GM13976 (cell line): ENCODE measurements at regions not wholly inside any gene's neighbourhood (a gene's known extent, or its start where the extent isn't known, plus 50 kb on each side); places are given as distances from the start of the nearest gene placed in this dataset.

Experiments used
- DNase-seq: peaks from one replicate; pipeline ENCODE4 v3.0.0; 2012; ENCODE audit warnings: low spot score
- in situ Hi-C: fragments of 300-500 bp; cut with MboI; formaldehyde crosslinking; loops from one replicate; pipeline ENCODE4 v1.12.0; 2022; ENCODE audit warnings: low sequenced_read_pairs, mixed read lengths, inconsistent platforms; ENCODE audit not compliant: unreplicated experiment
- TF ChIP-seq, protein P1 (sequence below): IDR thresholded peaks from 2 replicates; pipeline ENCODE4 v1.5.1; 2012; ENCODE audit warnings: borderline replicate concordance, mild to moderate bottlenecking; ENCODE audit not compliant: insufficient read depth; ENCODE audit errors: extremely low read depth, missing control alignments, control extremely low read depth

GRCh38 chr13:110797230-110797877 lies 83.9 kb downstream of the ING1 start:
- in situ Hi-C loops: no loop called here
- no peak for DNase-seq
- TF ChIP-seq, protein P1, sequence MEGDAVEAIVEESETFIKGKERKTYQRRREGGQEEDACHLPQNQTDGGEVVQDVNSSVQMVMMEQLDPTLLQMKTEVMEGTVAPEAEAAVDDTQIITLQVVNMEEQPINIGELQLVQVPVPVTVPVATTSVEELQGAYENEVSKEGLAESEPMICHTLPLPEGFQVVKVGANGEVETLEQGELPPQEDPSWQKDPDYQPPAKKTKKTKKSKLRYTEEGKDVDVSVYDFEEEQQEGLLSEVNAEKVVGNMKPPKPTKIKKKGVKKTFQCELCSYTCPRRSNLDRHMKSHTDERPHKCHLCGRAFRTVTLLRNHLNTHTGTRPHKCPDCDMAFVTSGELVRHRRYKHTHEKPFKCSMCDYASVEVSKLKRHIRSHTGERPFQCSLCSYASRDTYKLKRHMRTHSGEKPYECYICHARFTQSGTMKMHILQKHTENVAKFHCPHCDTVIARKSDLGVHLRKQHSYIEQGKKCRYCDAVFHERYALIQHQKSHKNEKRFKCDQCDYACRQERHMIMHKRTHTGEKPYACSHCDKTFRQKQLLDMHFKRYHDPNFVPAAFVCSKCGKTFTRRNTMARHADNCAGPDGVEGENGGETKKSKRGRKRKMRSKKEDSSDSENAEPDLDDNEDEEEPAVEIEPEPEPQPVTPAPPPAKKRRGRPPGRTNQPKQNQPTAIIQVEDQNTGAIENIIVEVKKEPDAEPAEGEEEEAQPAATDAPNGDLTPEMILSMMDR: no peak

DNA sequence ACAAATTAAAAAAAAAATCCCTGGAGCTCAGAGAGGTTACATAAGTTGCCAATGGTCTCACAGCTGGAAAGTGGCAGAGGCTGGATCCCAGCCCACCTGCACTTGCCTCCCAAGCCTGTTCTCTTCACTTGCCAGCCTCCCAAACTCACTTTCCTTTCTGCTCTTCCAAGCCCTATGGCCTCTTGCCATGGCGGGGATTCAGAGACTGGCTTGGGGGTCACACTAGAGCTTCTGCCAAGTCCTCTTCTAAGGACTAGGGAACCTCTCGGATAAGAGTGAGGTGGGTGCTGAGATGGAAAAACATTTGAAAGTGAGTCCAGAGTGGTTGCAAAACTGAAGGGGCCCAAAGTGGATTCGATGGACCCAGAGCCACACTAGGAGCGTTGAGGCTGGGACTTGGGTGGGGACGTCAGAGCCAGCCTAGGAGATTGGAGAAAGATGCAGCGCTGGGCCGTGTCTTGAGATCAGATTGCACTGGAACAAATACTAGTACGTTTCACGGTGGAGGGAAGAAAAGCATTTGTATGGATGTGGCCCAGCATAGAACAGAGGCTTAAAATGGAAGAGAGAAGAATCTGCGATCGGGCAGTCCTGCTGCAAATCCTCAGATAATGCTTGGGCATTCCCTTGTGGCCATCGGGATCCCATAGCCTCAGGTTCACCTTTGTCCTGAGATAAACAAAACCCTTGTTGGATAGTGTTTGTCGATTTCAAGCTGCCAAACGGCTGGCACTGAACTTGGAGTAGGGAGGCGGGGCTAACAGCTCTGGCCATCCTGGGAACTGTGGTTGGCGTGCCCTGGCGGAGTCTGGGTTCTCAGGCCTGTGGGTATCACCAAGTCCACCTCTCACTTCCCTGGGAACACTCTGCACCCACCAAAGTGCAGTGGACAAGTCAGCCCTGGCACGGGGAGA lies 84.8 kb downstream of the ING1 start:
- DNase-seq: no peak
- in situ Hi-C loops: no loop called here
- TF ChIP-seq, protein P1: no peak

- in situ Hi-C loops: loop anchor here (25.0 kb wide), 2 partner anchors 212 to 337 kb away; no protein-coding TSS in a partner anchor
- TF ChIP-seq, protein P1: no peak
Observed at GRCh38 chr13:110799246-110800236, 86.0 kb downstream of the ING1 start.

GRCh38 chr13:110801044-110801443 lies 87.5 kb downstream of the ING1 start:
- TF ChIP-seq, protein P1: no peak
- in situ Hi-C loops: loop anchor here (25.0 kb wide), 2 partner anchors 214 to 339 kb away; no protein-coding TSS in a partner anchor
- no peak for DNase-seq

More at GRCh38 chr13:110799246-110800236, 86.0 kb downstream of the ING1 start:
- DNase-seq: no peak

- in situ Hi-C loops: loop anchor here (25.0 kb wide), 2 partner anchors 215 to 340 kb away; no protein-coding TSS in a partner anchor
- DNase-seq: no peak
- TF ChIP-seq, protein P1: no peak
Observed at GRCh38 chr13:110802260-110802659, 88.8 kb downstream of the ING1 start.
